Breast epithelium (tissue), 4 donors: ENCODE measurements at regions not wholly inside any gene's neighbourhood (a gene's known extent, or its start where the extent isn't known, plus 50 kb on each side); places are given as distances from the start of the nearest gene placed in this dataset.
A peak's percentile ranks its signal among the peaks of the same experiment; 100 is the strongest.
"Not testable (repeated sequence)": the region's sequence is repeated elsewhere in the genome, so short reads cannot be mapped to it uniquely, and the experiment has no call there.

Source experiments
- DNase-seq, 2 donors: peaks; one replicate each; pipeline ENCODE4 v3.0.0-alpha.2; 2019; ENCODE audit warnings: low spot score in 2 of 2
- H3K27ac ChIP-seq, 2 donors: fragments of 200-600 bp; sonication (generic) in 1 of 2; one replicate each; pipeline ENCODE4 v1.5.1; 2016 to 2019; ENCODE audit warnings: mild to moderate bottlenecking in 1 of 2
- H3K27me3 ChIP-seq, 2 donors: fragments of 200-600 bp; sonication (generic) in 1 of 2; one replicate each; pipeline versions ENCODE4 v1.5.1 to v1.6.0; 2017 to 2019; ENCODE audit warnings: control low read depth in 1 of 2, mild to moderate bottlenecking in 1 of 2
- H3K36me3 ChIP-seq: fragments of 200-600 bp; one replicate; pipeline ENCODE4 v1.5.1; 2019
- H3K4me1 ChIP-seq, 2 donors: fragments of 200-600 bp; sonication (generic); one replicate each; pipeline ENCODE4 v1.5.1; 2016 to 2019; ENCODE audit warnings: control low read depth in 1 of 2
- H3K4me3 ChIP-seq, 3 donors: fragments of 200-600 bp; sonication (generic); 1 replicate in 2 of 3; 2 replicates in 1 of 3; pipeline ENCODE4 v1.5.1; 2016 to 2019; ENCODE audit warnings: mild to moderate bottlenecking in 3 of 3, moderate library complexity in 2 of 3
- H3K9me3 ChIP-seq, 2 donors: fragments of 200-600 bp; sonication (generic) in 1 of 2; one replicate each; pipeline ENCODE4 v1.5.1; 2016 to 2019; ENCODE audit warnings: control low read depth in 1 of 2
- intact Hi-C: fragments of 100-400 bp; cut with DNase I; formaldehyde crosslinking; loops from one replicate; pipeline ENCODE4 v1.15.1; 2023; ENCODE audit warnings: low total_unique reads
- TF ChIP-seq, protein P1 (sequence below), 3 donors: fragments of 450-650 bp; IDR thresholded peaks; one replicate each; pipeline ENCODE4 v1.5.1; 2016 to 2017; ENCODE audit warnings: antibody characterized with exemption in 3 of 3, mild to moderate bottlenecking in 3 of 3, moderate library complexity in 3 of 3

GRCh38 chr9:42656789-42657188, 473.3 kb downstream of the SPATA31A6 start:
- intact Hi-C loops, H3K27me3 ChIP-seq, H3K4me3 ChIP-seq, DNase-seq, H3K9me3 ChIP-seq, H3K4me1 ChIP-seq, H3K36me3 ChIP-seq, H3K27ac ChIP-seq: not testable (repeated sequence)

DNA sequence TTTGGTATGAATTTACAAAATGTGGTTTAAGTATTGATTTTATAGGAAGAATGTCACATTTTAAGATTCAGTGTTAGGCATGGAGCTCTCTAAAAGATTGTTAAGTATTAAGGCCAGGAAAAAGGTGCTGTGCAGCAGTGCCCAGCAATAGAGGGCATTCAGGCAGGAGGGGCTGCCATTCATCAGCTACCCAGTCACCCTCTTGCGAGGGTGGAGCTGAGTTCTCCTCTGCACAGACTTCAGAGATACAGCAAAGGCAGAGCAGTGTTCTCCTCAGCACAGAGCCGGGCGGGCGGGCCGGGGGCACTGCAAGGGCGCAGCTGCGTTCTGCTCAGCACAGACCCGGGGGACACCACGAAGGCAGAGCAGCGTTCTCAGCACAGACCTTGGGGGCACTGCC, 474.0 kb downstream of the SPATA31A6 start:
- H3K4me3 ChIP-seq, H3K4me1 ChIP-seq, H3K36me3 ChIP-seq, H3K9me3 ChIP-seq, H3K27me3 ChIP-seq, DNase-seq, H3K27ac ChIP-seq, intact Hi-C loops: not testable (repeated sequence)

DNA sequence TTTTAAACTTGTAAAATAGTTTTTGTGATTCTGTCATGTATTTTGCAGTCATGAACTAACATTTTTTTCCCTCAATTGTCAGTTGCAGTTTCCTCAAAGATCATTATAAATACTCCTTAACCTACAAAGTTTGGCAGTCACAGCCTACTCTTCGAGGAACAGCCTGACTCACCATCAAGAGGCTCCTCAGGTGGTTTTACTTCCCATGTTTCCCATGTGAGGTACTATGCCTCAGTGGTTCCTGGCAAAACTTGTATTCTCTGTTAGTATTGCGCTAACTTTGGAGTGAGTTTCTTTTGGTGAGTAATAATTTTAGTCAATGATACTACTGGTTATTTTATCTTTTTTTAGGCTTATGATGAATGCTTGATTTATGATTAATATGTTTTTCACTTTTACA, 513.7 kb downstream of the SPATA31A6 start:
- H3K9me3 ChIP-seq, DNase-seq, intact Hi-C loops, H3K4me3 ChIP-seq, H3K4me1 ChIP-seq, H3K36me3 ChIP-seq, H3K27ac ChIP-seq, H3K27me3 ChIP-seq: not testable (repeated sequence)

DNA sequence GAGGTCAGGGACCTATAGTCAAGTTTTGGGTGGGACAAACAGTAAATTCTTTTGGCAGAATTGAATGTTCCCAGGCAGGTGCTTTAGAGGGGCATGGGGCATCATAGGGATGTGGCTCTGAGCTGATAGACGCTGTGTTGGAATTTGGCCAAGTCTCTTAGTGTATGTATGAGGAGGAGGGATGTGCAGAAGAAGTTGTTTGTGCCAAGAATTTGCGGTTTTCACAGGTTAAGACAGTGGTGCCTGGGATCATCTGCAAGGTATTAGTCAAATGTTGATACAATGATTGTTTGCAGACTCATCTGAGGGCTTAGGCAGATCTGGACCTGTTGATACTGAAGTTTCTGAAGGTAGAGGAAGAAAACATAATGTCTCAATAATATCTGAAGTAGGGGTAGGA, 519.4 kb downstream of the SPATA31A6 start:
- H3K36me3 ChIP-seq, H3K27ac ChIP-seq, H3K27me3 ChIP-seq, H3K4me1 ChIP-seq, H3K4me3 ChIP-seq, DNase-seq, H3K9me3 ChIP-seq, intact Hi-C loops: not testable (repeated sequence)

- intact Hi-C loops, H3K36me3 ChIP-seq, H3K9me3 ChIP-seq, H3K4me1 ChIP-seq, H3K27me3 ChIP-seq: not testable (repeated sequence)
- Histone ChIP-seq H3K4me3 (peak overlapping the region in 1 of 3 donors; percentile 46), H3K27ac (peak overlapping the region in 1 of 2 donors; percentile 55)
- DNase-seq = peak in 1 of 2 donors; percentile 36
These were observed 541.7 kb downstream of the SPATA31A6 start for GRCh38 chr9:42724841-42725835.

GRCh38 chr9:42743030-42743814, 559.8 kb downstream of the SPATA31A6 start:
- H3K27me3 ChIP-seq, intact Hi-C loops, H3K27ac ChIP-seq, H3K9me3 ChIP-seq, H3K4me1 ChIP-seq, H3K36me3 ChIP-seq: not testable (repeated sequence)
- TF ChIP-seq, protein P1, sequence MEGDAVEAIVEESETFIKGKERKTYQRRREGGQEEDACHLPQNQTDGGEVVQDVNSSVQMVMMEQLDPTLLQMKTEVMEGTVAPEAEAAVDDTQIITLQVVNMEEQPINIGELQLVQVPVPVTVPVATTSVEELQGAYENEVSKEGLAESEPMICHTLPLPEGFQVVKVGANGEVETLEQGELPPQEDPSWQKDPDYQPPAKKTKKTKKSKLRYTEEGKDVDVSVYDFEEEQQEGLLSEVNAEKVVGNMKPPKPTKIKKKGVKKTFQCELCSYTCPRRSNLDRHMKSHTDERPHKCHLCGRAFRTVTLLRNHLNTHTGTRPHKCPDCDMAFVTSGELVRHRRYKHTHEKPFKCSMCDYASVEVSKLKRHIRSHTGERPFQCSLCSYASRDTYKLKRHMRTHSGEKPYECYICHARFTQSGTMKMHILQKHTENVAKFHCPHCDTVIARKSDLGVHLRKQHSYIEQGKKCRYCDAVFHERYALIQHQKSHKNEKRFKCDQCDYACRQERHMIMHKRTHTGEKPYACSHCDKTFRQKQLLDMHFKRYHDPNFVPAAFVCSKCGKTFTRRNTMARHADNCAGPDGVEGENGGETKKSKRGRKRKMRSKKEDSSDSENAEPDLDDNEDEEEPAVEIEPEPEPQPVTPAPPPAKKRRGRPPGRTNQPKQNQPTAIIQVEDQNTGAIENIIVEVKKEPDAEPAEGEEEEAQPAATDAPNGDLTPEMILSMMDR (IDR thresholded peaks at IDR 0.05) = peak in 2 of 3 donors; percentile 39 to 58
- peak; percentile 62 to 83 for DNase-seq
- H3K4me3 ChIP-seq = peak overlapping the region in 2 of 3 donors; percentile 29 to 52

- H3K9me3 ChIP-seq, H3K27ac ChIP-seq, H3K36me3 ChIP-seq, H3K27me3 ChIP-seq, intact Hi-C loops, H3K4me3 ChIP-seq, H3K4me1 ChIP-seq, DNase-seq: not testable (repeated sequence)
These were observed 573.8 kb downstream of the SPATA31A6 start for GRCh38 chr9:42757251-42757650.

DNA sequence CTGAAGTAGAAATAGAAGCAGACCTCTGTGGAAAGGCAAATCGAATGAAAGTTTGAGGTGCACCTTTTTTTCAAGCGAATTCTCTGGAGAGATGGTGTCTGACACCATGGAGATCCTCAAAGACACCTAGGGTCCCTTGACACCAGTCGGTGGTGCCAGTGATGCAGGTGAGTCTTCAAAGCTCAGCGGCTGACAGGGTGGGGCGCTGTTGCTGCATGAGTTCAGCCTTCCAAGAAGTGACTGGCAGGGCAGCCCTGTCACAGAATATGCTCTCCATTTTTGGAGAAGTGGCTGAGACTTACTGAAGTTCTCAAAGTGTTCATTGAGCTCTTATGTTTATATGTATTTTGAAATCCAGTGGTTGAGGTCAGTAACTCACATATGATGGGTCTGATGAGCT, 575.9 kb downstream of the SPATA31A6 start:
- H3K27ac ChIP-seq, intact Hi-C loops, H3K27me3 ChIP-seq: not testable (repeated sequence)

DNA sequence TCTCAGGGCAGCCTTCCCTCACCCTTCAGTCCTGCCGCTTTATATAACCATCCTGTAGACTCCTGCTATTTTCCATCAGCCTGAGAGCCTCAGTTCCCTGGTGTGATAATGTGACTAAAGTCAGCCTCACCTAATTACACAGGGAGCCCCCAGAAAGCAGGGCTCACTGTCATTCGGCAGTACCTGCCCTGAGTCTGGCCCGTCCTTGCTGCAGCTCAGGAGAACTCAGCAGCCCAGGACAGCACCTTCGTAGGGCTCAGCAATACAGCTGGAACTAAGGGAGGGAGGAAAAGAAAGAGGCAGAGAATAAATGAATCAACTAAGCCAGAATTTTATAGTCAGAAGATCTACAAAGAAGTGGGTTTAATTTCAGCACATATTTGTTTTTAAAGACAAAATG, 598.7 kb downstream of the SPATA31A6 start:
- H3K27me3 ChIP-seq, DNase-seq, H3K27ac ChIP-seq, intact Hi-C loops, H3K4me3 ChIP-seq, H3K36me3 ChIP-seq, H3K4me1 ChIP-seq, H3K9me3 ChIP-seq: not testable (repeated sequence)

More for the DNA sequence above, 575.9 kb downstream of the SPATA31A6 start:
- not testable (repeated sequence) for H3K4me1 ChIP-seq, H3K36me3 ChIP-seq, DNase-seq, H3K9me3 ChIP-seq, H3K4me3 ChIP-seq

GRCh38 chr9:42792725-42793124, 609.3 kb downstream of the SPATA31A6 start:
- H3K27ac ChIP-seq, intact Hi-C loops, H3K4me1 ChIP-seq: not testable (repeated sequence)

DNA sequence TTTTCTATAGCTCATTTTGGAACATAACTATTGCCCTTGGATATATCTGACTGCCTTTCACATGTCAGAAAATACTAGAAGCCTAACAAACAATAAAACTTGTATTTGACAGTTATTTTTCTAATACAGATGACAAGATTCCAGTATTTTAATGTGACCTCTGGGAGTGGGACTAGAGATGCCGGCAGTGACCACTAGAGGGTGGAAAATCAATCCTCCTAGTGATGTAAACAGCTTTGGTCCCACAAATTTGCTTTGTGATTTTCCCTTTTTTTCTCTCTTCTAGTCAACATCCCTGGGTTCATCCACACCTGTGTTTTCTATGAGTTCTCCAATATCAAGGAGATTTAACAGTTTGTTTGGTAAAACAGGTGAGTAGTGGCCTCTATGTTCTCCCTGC, 615.1 kb downstream of the SPATA31A6 start:
- DNase-seq, H3K4me1 ChIP-seq, H3K27ac ChIP-seq, H3K9me3 ChIP-seq, H3K27me3 ChIP-seq, H3K36me3 ChIP-seq, H3K4me3 ChIP-seq, intact Hi-C loops: not testable (repeated sequence)

More at GRCh38 chr9:42792725-42793124, 609.3 kb downstream of the SPATA31A6 start:
- not testable (repeated sequence) for H3K36me3 ChIP-seq, H3K27me3 ChIP-seq, H3K9me3 ChIP-seq, H3K4me3 ChIP-seq, DNase-seq

- H3K27me3 ChIP-seq, H3K9me3 ChIP-seq, intact Hi-C loops, H3K27ac ChIP-seq, DNase-seq, H3K36me3 ChIP-seq, H3K4me3 ChIP-seq, H3K4me1 ChIP-seq: not testable (repeated sequence)
These were observed 619.3 kb downstream of the SPATA31A6 start for GRCh38 chr9:42802716-42803115.
